Activated naive CD8-positive, alpha-beta T cell treated with anti-CD3 and anti-CD28 coated beads, Interleukin-2, amount 10 ng/mL, durations not matched to agents 7 days and 5 days (primary cell): ENCODE measurements at regions not wholly inside any gene's neighbourhood (a gene's known extent, or its start where the extent isn't known, plus 50 kb on each side); places are given as distances from the start of the nearest gene placed in this dataset. TPM values are rescaled to one million over a fixed set of nuclear protein-coding genes. Genes with fewer than 3 reads are reported as not detected.
"Not testable (repeated sequence)": the region's sequence is repeated elsewhere in the genome, so short reads cannot be mapped to it uniquely, and the experiment has no call there.

Experiments used
- ATAC-seq: fragments of 150-1000 bp; cut with Tn5 transposase; one replicate; pipeline ENCODE4 v1.10.0; 2021; ENCODE audit warnings: low read depth, moderate library complexity
- POLR2A ChIA-PET: fragments of 350-600 bp; sonication (Branson Sonifier 250); formaldehyde crosslinking; loops from one replicate; lab custom pipeline; 2021; ENCODE audit warnings: antibody characterized with exemption; lab: Charles Lee
- DNase-seq: peaks from one replicate; pipeline ENCODE4 v3.0.0; 2021
- H3K27ac Mint-ChIP-seq: one replicate; pipeline ENCODE4 v1.8.0; 2022; ENCODE audit warnings: mild to moderate bottlenecking, mixed read lengths
- H3K27me3 Mint-ChIP-seq: one replicate; pipeline ENCODE4 v1.8.0; 2022; ENCODE audit warnings: mild to moderate bottlenecking, moderate library complexity, mixed read lengths
- H3K36me3 Mint-ChIP-seq: one replicate; pipeline ENCODE4 v1.8.0; 2021; ENCODE audit warnings: mild to moderate bottlenecking, mixed read lengths
- H3K4me1 Mint-ChIP-seq: one replicate; pipeline ENCODE4 v1.8.0; 2021; ENCODE audit warnings: mixed read lengths
- H3K4me3 Mint-ChIP-seq: one replicate; pipeline ENCODE4 v1.8.0; 2022; ENCODE audit warnings: mild to moderate bottlenecking, moderate library complexity, mixed read lengths
- H3K9me3 Mint-ChIP-seq: one replicate; pipeline ENCODE4 v1.8.0; 2021; ENCODE audit warnings: mixed read lengths
- microRNA-seq: library from miRNA; unstranded; fragments of <30 nt; microRNA quantifications from one replicate; pipeline ENCODE4 v1.2.0, GENCODE V29; 2022

DNA sequence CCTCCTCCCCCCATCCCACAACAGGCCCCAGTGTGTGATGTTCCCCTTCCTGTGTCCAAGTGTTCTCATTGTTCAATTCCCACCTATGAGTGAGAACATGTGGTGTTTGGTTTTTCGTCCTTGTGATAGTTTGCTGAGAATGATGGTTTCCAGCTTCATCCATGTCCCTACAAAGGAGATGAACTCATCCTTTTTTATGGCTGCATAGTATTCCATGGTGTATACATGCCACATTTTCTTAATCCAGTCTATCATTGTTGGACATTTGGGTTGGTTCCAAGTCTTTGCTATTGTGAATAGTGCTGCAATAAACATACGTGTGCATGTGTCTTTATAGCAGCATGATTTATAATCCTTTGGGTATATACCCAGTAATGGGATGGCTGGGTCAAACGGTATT is 66.2 kb upstream of the RMP24 start:
- DNase-seq, H3K4me3 Mint-ChIP-seq, H3K27ac Mint-ChIP-seq, POLR2A ChIA-PET, ATAC-seq, H3K4me1 Mint-ChIP-seq, H3K36me3 Mint-ChIP-seq, H3K9me3 Mint-ChIP-seq, H3K27me3 Mint-ChIP-seq: not testable (repeated sequence)

DNA sequence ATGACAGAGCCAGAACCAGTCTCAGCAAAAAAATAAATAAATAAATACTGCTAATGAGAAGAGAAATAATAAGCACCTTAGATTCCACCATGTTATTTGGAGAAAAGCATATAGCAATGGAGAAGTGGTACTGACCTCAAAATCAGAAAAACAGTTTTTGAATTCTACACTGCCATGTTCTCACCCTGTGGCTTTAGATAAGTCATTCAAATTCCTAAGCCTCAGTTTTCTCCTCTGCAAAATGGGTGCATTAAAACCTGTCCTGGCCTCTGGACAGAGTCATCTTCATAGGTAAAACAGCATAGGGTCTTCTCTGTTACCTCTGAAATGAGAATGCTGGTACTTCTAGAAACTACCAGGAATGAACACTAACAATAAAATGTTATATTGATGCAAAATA is 62.2 kb upstream of the RMP24 start:
- Mint-ChIP-seq H3K4me1 (no peaks in the 10 kb centered on the region), H3K4me3 (no peak overlapping the region), H3K36me3 (no peaks in the 10 kb centered on the region), H3K27me3 (peaks cover 5% of the 10 kb centered on the region), H3K9me3 (peaks cover 2% of the 10 kb centered on the region), H3K27ac (no peak overlapping the region)
- POLR2A ChIA-PET = no interaction called here
- DNase-seq (no peak), ATAC-seq (no peak)

DNA sequence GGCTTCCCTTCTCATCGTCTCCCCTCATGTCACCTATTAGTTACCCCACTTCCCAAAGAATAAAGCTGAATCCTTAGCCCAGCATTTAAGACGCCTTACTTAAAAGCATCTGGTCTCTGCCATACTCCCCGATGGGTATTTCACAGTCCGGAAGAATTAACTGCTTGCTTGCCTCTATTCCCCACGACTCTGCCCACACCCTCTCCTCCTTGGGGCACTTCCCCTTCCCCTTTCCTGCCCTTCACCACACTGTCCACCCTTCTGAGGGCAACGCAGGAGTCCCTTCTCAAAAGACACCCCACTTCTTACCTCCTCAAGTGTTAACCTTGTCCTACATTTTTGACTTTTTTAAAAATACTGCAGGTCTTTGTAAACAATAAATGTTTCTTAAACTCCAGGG is 60.1 kb upstream of the RMP24 start:
- Mint-ChIP-seq H3K27ac (no peak overlapping the region), H3K4me1 (no peaks in the 10 kb centered on the region), H3K36me3 (no peaks in the 10 kb centered on the region), H3K27me3 (peaks cover 5% of the 10 kb centered on the region), H3K4me3 (no peak overlapping the region), H3K9me3 (no peaks in the 10 kb centered on the region)
- POLR2A ChIA-PET = no interaction called here
- ATAC-seq = no peak
- no peak for DNase-seq

DNA sequence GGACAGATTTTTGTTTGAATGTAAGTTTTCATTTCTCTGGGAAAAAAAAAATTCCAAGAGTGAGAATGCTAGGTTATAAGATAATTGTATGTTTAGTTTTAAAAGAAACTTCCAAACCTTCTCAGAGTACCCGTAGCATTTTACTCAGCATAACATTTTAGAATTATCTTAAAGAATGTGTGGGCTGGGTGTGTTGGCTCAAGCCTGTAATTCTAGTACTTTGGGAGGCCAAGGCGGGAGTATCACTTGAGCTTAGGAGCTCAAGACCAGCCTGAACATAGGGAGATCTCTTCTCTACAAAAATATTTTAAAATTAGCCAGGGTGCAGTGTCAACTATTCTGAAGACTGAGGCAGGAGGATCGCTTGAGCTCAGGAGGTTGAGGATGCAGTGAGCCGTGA is 57.4 kb upstream of the RMP24 start:
- peaks cover 5% of the 10 kb centered on the region for H3K27me3 Mint-ChIP-seq

DNA sequence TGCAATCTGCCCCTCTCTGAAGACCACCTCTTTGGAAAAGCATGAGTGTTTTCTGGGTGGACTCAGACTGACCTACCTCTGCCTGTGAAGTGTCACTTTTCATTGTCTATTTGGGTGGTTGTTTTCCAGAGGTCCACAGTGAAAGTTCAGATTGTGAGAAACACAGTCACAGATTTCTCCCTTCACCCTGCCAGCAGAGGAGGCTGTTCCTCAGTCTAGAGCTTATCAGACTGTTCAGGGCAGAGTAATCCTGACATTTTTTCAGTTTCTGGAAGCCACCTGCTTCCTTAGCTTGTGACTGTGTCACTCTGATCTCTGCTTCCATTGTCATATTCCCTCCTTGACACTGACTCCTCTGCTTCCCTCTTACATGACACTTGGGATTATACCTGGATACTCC is 55.4 kb upstream of the RMP24 start:
- POLR2A ChIA-PET = no interaction called here
- no peak for ATAC-seq
- peaks cover 10% of the 10 kb centered on the region for H3K27me3 Mint-ChIP-seq
- no peak overlapping the region for H3K27ac Mint-ChIP-seq
- no peaks in the 10 kb centered on the region for H3K9me3 Mint-ChIP-seq
- H3K4me3 Mint-ChIP-seq = no peak overlapping the region
- H3K36me3 Mint-ChIP-seq = no peaks in the 10 kb centered on the region
- no peaks in the 10 kb centered on the region for H3K4me1 Mint-ChIP-seq
- no peak for DNase-seq

More for the DNA sequence above, 57.4 kb upstream of the RMP24 start:
- POLR2A ChIA-PET = no interaction called here
- Mint-ChIP-seq H3K9me3 (no peaks in the 10 kb centered on the region), H3K4me3 (no peak overlapping the region), H3K27ac (no peak overlapping the region), H3K36me3 (no peaks in the 10 kb centered on the region), H3K4me1 (no peaks in the 10 kb centered on the region)
- DNase-seq (no peak), ATAC-seq (no peak)

DNA sequence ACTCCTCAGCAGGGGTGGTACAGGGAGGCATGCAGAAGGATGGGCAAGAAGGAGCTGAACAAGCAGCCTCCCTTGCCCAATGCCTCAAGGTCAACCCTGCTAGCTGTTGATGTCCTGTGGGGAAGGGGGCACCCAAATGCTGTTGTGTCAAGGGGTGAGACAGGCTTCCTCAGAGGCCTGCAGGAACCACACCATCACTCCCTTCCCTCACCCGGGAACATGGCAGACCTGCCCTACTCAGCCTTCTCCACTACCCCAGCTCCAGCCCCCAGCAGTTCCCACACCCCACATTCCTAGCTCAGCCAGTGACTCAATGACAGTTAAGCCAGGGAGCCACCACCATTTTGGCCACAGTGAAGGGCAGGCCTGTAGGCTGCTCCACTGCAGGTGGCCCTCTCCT is 53.9 kb upstream of the RMP24 start:
- POLR2A ChIA-PET = no interaction called here
- no peak for DNase-seq
- no peak overlapping the region for H3K4me3 Mint-ChIP-seq
- no peak overlapping the region for H3K27ac Mint-ChIP-seq
- H3K9me3 Mint-ChIP-seq = no peaks in the 10 kb centered on the region
- peaks cover 8% of the 10 kb centered on the region for H3K27me3 Mint-ChIP-seq
- no peaks in the 10 kb centered on the region for H3K4me1 Mint-ChIP-seq
- H3K36me3 Mint-ChIP-seq = no peaks in the 10 kb centered on the region
- ATAC-seq = no peak

DNA sequence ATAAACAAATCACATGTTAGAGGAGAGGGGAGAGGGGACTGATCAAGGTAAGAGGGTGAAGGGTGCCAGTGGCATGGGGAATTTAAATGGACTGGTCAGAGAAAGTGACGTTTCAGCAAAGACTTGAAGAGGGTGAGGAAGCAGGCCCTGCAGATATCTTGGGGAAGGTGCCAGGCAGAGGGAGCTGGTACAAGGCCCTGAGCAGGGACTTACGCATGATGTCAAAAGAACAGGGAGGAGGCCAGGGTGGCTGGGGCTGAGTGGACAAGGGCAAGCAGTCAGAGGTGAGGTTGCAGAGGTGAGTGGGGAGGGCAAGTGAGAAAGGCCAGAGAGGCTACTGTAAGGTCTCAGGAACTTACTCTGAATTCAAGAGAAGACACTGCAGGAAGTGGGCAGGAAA is 53.3 kb upstream of the RMP24 start:
- Mint-ChIP-seq H3K9me3 (no peaks in the 10 kb centered on the region), H3K4me1 (no peaks in the 10 kb centered on the region), H3K4me3 (no peak overlapping the region), H3K27ac (no peak overlapping the region), H3K27me3 (peaks cover 8% of the 10 kb centered on the region), H3K36me3 (no peaks in the 10 kb centered on the region)
- no peak for DNase-seq
- ATAC-seq = no peak
- POLR2A ChIA-PET = no interaction called here

DNA sequence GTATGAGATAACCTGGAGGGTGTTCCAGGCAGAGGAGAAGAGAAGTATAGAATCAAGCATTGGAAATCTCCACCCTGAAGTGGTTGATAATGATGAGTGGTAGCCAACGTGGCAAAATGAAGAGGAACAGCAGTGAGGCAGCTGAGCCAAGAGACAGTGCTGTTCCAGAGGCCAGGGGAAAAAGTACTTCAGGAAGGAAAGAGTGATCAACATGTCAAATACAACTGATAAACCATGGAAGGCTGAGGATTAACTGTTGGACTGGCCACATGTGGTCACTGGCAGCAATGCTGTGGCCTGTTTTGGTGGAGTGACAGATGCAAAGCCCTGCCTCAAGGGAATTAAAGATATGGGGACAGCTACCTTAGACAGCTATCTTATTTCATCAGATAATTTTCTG is 51.9 kb upstream of the RMP24 start:
- H3K4me1 Mint-ChIP-seq = no peaks in the 10 kb centered on the region
- POLR2A ChIA-PET = no interaction called here
- no peaks in the 10 kb centered on the region for H3K9me3 Mint-ChIP-seq
- DNase-seq (no peak), ATAC-seq (no peak)
- H3K27ac Mint-ChIP-seq = no peak overlapping the region
- H3K36me3 Mint-ChIP-seq = no peaks in the 10 kb centered on the region
- no peak overlapping the region for H3K4me3 Mint-ChIP-seq
- H3K27me3 Mint-ChIP-seq = peaks cover 8% of the 10 kb centered on the region

Small RNA genes in the stretch of these regions (microRNA-seq; reads per million reads assigned to microRNA genes)
- not detected for gene MIR187
